ENCODE measurements at regions not wholly inside any gene's neighbourhood (a gene's known extent, or its start where the extent isn't known, plus 50 kb on each side); places are given as distances from the start of the nearest gene placed in this dataset.

DNA sequence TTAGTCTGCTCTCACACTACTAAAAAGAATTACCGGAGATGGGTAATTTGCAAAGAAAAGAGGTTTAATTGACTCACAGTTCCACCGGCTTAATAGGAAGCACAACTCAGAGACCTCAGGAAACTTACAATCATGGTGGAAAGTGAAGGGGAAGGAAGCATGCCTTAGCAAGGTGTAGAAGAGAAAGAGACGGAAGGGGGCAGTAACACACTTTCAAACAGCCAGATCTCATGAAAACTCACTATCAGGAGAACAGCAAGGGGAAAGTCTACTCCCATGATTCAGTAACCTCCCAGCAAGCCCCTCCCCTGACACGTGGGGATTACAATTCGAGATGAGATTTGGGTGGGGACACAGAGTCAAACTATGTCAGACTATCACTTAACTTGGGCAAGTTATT is 236.6 kb upstream of the ANO3 start:
- TF ChIP-seq, protein P1, sequence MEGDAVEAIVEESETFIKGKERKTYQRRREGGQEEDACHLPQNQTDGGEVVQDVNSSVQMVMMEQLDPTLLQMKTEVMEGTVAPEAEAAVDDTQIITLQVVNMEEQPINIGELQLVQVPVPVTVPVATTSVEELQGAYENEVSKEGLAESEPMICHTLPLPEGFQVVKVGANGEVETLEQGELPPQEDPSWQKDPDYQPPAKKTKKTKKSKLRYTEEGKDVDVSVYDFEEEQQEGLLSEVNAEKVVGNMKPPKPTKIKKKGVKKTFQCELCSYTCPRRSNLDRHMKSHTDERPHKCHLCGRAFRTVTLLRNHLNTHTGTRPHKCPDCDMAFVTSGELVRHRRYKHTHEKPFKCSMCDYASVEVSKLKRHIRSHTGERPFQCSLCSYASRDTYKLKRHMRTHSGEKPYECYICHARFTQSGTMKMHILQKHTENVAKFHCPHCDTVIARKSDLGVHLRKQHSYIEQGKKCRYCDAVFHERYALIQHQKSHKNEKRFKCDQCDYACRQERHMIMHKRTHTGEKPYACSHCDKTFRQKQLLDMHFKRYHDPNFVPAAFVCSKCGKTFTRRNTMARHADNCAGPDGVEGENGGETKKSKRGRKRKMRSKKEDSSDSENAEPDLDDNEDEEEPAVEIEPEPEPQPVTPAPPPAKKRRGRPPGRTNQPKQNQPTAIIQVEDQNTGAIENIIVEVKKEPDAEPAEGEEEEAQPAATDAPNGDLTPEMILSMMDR (conservative IDR thresholded peaks at IDR 0.05; ENCODE audit: low read depth, low read length) = no peak
- no peak for TF ChIP-seq EZH2 (IDR thresholded peaks at IDR 0.05; ENCODE audit: borderline replicate concordance, low read depth, low read length, poor library complexity, severe bottlenecking)
